ENCODE measurements at regions not wholly inside any gene's neighbourhood (a gene's known extent, or its start where the extent isn't known, plus 50 kb on each side); places are given as distances from the start of the nearest gene placed in this dataset.
"Not testable (repeated sequence)": the region's sequence is repeated elsewhere in the genome, so short reads cannot be mapped to it uniquely, and the experiment has no call there.

GRCh38 chr6:131424475-131424874 is 148.6 kb upstream of the ARG1 start:
- DNase-seq (ENCODE audit: low read depth): no peak

- DNase-seq (ENCODE audit: low read depth): no peak
Observed at GRCh38 chr6:131427434-131428058, 145.5 kb upstream of the ARG1 start.

- DNase-seq (ENCODE audit: low read depth): no peak
Observed at GRCh38 chr6:131430531-131430930, 142.5 kb upstream of the ARG1 start.

GRCh38 chr6:131431718-131432117 is 141.3 kb upstream of the ARG1 start:
- no peak for DNase-seq (ENCODE audit: low read depth)

- no peak for DNase-seq (ENCODE audit: low read depth)
Observed at GRCh38 chr6:131433927-131434326, 139.1 kb upstream of the ARG1 start.

- DNase-seq (ENCODE audit: low read depth): no peak
Observed at GRCh38 chr6:131436358-131436757, 136.7 kb upstream of the ARG1 start.

GRCh38 chr6:131443014-131443413 is 130.0 kb upstream of the ARG1 start:
- DNase-seq (ENCODE audit: low read depth): no peak

- DNase-seq (ENCODE audit: low read depth): no peak
Observed at GRCh38 chr6:131443514-131443913, 129.5 kb upstream of the ARG1 start.

- not testable (repeated sequence) for DNase-seq (ENCODE audit: low read depth)
Observed at GRCh38 chr6:131445356-131445755, 127.7 kb upstream of the ARG1 start.

- DNase-seq (ENCODE audit: low read depth): no peak
Observed at GRCh38 chr6:131450861-131451260, 122.2 kb upstream of the ARG1 start.

GRCh38 chr6:131451321-131452144 is 121.5 kb upstream of the ARG1 start:
- no peak for DNase-seq (ENCODE audit: low read depth)

GRCh38 chr6:131453803-131454202 is 119.2 kb upstream of the ARG1 start:
- DNase-seq (ENCODE audit: low read depth): no peak

- DNase-seq (ENCODE audit: low read depth): no peak
Observed at GRCh38 chr6:131456565-131456964, 116.5 kb upstream of the ARG1 start.

GRCh38 chr6:131459005-131459404 is 114.0 kb upstream of the ARG1 start:
- no peak for DNase-seq (ENCODE audit: low read depth)

- no peak for DNase-seq (ENCODE audit: low read depth)
Observed at GRCh38 chr6:131460614-131461000, 112.4 kb upstream of the ARG1 start.

GRCh38 chr6:131469130-131469529 is 103.9 kb upstream of the ARG1 start:
- DNase-seq (ENCODE audit: low read depth): no peak

GRCh38 chr6:131470534-131470933 is 102.5 kb upstream of the ARG1 start:
- DNase-seq (ENCODE audit: low read depth): no peak

GRCh38 chr6:131471331-131471730 is 101.7 kb upstream of the ARG1 start:
- no peak for DNase-seq (ENCODE audit: low read depth)

GRCh38 chr6:131473303-131473702 is 99.7 kb upstream of the ARG1 start:
- DNase-seq (ENCODE audit: low read depth): not testable (repeated sequence)

- no peak for DNase-seq (ENCODE audit: low read depth)
Observed at GRCh38 chr6:131476362-131476761, 96.7 kb upstream of the ARG1 start.

GRCh38 chr6:131478740-131479211 is 94.2 kb upstream of the ARG1 start:
- not testable (repeated sequence) for DNase-seq (ENCODE audit: low read depth)

- DNase-seq (ENCODE audit: low read depth): no peak
Observed at GRCh38 chr6:131486608-131487007, 86.4 kb upstream of the ARG1 start.

- no peak for DNase-seq (ENCODE audit: low read depth)
Observed at GRCh38 chr6:131488780-131489179, 84.2 kb upstream of the ARG1 start.

Data from myocyte (in vitro differentiated cells).